Activated CD8-positive, alpha-beta memory T cell treated with anti-CD3 and anti-CD28 coated beads for 24 hours (primary cell): ENCODE measurements at regions not wholly inside any gene's neighbourhood (a gene's known extent, or its start where the extent isn't known, plus 50 kb on each side); places are given as distances from the start of the nearest gene placed in this dataset.
"Not testable (repeated sequence)": the region's sequence is repeated elsewhere in the genome, so short reads cannot be mapped to it uniquely, and the experiment has no call there.

Experiments
- DNase-seq: peaks from one replicate; pipeline ENCODE4 v3.0.0-alpha.2; 2020

DNA sequence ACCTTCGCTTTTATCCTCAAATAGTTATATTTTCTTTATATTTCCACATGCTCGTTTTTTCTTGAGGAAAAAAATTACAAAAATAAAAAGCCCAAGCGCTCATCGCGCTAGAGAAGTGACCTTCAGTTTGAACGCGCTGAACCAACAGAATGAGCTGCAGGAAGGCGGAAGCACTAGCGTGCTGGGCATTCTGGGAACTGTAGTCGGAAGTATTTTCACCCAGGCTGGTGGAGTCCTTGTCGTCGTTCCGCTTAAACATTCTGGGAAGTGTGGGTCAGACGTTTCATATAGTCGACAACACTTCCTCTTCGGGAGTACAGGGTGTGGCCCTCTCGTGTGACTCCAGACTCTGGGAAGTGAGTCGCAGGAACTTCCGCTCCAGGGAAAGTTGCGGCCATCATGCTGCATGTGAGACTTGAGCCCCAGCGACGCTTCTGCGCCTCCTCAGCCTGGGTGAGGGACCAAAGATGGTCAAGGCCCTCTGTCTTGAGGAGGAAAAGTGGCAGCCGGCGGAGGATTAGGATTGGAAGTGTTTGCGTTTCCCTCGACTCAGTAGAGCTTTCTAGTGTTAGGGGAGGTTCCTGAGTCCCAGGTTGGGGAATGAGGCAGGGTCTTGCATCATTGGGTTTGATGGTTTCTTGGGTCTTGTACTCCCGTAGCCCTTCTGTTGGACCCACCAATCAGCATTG lies 84.1 kb upstream of the GPR39 start:
- not testable (repeated sequence) for DNase-seq

DNA sequence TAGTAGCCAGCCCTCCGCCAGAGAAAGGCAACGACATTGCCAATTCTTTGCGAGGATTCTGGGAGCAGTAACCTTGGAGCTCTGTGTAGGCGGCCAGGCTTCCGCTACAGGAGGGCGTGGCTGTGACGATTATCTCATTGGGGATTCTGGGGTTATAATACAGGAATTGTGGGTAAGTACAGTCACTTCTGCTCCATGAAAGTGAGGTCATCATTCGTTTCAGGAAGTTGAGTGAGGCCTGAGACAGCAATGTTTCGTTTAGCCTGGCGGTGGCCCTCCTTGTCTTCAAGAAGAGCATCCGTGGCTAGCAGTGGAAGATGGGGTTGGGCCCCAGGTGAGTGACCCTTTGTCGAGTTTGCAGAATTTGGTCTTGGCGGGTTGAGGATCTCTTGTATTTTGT lies 79.5 kb upstream of the GPR39 start:
- not testable (repeated sequence) for DNase-seq

DNA sequence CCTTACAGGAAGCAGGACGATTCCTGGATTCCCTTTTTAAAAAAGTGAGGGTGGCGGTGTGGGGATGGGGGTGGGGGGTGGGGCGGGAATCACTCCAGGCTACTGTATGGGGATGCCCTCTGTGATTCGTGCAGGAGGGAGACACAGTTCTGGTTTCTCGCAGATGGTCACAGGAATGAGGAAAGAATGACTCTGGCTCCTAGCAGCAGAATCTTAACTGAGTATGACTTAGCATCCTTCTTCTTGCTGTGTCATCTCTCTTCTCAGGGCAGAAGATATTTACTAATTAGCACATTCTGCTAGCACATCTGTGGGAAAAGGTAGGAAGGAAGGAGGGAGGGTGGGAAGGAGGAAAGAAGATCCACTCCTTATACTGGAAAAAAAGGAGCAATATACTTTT lies 78.8 kb upstream of the GPR39 start:
- not testable (repeated sequence) for DNase-seq

DNA sequence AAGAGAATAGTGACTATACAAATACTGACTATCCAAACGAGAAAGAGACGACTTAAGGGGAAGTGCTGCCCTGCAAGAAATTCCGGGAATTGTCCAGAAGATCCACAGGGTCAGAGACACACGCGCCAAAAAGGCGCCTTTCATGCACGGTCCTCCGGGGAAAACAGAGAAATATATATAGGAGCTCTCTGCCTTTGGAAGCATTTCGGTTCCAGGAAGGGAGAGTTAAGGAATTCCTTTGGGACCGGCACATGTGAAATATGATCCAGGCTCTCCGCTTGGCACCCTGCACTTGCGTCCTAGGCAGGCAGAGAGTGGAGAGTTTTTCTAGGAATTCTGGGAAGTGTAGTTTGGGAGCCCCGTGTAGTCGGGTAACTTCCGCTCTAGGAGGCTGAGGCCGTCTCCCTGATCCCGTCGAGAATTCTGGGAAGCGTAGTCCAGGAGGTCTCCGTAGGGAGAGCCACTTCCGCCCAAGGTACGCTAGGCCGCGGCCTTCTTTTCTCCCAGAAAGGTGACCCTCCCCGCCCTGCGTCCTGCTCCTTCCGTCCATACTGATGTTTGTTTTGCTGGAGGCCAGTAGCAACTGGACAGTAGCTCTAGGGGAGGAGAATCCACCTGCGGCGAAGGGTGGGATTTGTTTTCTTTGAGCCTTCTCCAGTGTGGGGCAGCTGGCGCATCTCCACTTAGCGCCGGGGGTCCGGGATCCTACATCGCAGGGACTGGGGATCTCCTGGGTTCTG lies 69.4 kb upstream of the GPR39 start:
- not testable (repeated sequence) for DNase-seq

DNA sequence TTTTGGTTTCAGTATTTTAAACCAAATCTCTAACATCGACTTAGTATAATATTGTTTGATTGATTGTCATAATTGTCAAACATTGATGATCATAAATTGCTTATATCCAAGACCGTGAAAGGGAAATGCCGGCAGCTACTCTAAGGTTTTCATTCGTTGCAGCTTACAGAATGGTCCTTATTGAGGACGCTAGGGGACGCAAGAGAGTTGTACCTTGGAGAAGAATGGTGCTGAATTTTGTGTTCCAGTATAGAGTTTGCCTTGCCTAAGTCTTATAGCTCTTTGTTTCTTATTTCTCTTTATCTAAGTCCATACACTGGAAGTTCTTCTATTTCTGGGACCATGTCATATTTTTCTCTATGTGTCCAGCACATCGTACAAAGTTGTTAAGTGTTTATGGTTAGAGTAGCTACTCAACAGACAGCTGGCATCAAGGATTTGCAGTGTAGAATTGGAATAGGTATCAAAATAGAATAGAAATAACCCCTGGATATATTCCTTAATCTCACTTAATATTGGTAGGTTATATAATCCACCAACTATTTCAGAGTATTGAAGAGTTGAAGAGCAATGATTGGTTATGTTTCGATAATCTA lies 67.4 kb upstream of the GPR39 start:
- not testable (repeated sequence) for DNase-seq

DNA sequence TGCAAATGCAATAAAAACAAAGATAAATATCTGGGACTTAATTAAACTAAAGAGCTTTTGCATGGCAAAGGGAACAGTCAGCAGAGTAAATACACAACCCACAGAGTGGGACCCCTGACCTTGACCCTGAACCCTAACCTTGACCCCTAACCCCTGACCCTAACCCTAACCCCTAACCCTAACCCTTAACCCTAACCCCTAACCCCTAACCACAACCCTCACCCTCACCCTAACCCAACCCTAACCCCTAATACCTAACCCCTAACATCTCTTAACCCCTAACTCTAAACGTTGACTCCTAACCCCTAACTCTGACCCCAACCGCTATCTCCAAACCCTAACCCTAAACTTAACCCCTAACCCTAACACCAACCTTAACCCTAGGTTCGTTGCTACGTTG lies 64.9 kb upstream of the GPR39 start:
- not testable (repeated sequence) for DNase-seq

DNA sequence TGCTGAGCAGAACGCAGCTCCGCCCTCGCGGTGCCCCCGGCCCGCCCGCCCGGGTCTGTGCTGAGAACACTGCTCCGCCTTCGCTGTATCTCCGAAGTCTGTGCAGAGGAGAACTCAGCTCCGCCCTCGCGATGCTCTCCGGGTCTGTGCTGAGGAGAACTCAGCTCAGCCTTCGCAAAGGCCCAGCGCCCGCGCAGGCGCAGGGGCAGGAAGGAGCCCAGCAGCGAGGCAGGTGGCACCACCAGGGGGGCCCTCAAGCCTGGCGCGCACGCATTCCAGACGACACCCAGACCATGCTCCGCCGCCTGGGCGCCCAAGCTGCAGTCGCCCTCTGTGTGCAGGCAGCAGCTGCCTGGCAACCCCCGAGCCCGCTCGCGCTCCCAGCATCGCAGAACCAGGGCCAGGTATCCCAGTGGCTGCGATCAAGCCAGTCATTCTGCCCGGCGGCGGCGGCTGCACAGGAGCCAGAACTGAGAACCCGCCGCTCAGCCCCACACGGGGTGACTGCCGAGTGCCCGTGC lies 64.1 kb upstream of the GPR39 start:
- DNase-seq: not testable (repeated sequence)

DNA sequence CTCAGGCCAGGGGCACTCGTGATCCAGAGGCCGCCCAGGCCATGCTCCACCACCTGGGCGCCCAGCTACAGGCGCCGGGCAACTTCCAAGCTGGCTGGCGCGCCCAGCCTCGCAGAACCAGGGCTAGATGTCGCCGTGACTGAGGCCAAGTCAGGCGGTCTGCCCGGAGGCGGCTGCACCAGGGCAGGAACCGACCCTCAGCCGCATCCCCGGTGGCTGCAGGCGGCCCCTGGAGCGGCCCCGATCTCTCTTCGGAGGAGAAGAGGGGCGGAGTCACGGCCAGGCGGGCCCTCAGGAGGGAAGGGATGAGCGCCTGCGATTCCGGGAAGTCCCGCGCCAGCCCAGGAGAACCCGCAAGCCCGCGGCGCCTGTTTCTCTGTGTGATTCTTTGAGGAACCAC lies 63.2 kb upstream of the GPR39 start:
- DNase-seq: not testable (repeated sequence)

DNA sequence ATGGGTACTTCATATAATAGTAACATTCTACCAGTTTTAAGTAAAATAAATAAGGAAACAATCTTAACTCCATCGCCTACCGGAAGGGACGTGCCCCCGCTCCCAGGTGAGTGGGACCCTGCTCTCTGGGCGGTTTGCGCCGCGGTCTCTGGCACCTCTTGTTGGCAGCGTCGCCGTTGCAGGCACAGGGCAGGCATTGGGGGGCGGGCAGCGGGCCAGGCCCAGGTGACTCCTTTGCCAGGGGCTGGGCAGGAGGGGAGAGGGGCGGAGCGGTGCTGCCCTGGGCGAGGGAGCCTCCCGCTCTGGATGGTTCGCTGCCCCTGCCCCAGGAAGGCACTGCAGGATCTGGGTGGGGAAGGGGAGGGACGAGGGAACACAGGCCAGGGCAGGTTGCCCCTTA lies 55.6 kb upstream of the GPR39 start:
- DNase-seq: not testable (repeated sequence)

DNA sequence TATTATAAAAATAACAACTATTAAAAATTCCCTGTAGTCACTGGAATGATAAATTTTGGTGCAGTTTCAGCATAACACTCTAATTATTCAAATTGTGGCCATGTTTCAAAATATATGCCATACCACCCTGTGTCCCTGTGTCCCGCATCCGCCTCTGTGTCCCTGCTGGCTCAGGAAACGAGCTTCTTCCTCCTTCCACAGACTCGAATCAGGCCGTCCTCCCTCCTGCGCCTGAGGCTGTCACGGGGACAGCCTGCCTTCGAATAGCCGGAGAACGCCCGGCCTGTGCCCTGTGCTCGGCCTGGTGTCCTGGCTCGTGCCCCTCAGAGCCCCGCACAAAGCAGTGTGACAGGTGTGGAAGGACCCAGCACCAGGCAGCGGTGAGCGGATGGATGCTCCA lies 55.1 kb upstream of the GPR39 start:
- not testable (repeated sequence) for DNase-seq

DNA sequence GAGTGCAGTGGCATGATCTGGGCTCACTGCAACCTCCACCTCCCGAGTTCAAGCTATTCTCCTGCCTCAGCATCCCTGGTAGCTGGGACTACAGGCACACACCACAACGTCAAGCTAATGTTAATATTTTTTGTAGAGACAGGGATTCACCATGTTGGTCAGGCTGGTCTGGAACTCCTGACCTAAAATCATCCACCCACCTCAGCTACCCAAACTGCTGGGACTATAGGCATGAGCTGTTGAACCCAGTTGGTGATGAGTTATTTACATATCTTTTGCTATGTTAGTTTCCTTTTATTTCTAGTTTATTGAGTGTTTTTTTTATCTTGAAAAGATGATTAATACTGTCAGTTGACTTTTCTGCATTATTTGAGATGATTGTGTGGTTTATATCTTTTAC lies 53.3 kb upstream of the GPR39 start:
- DNase-seq: not testable (repeated sequence)

DNA sequence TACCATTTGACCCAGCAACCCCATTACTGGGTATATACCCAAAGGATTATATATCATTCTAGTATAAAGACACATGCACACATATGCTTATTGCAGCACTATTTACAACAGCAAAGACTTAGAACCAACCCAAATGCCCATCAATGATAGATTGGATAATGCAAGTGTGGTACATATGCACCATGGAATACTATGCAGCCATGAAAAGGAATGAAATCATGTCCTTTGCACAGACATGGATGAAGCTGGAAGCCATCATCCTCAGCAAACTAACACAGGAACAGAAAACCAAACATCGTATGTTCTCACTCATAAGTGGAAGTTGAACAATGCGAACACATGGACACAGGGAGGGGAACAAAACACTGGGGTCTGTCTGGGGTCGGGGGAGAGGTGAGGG lies 50.6 kb upstream of the GPR39 start:
- DNase-seq: not testable (repeated sequence)

DNA sequence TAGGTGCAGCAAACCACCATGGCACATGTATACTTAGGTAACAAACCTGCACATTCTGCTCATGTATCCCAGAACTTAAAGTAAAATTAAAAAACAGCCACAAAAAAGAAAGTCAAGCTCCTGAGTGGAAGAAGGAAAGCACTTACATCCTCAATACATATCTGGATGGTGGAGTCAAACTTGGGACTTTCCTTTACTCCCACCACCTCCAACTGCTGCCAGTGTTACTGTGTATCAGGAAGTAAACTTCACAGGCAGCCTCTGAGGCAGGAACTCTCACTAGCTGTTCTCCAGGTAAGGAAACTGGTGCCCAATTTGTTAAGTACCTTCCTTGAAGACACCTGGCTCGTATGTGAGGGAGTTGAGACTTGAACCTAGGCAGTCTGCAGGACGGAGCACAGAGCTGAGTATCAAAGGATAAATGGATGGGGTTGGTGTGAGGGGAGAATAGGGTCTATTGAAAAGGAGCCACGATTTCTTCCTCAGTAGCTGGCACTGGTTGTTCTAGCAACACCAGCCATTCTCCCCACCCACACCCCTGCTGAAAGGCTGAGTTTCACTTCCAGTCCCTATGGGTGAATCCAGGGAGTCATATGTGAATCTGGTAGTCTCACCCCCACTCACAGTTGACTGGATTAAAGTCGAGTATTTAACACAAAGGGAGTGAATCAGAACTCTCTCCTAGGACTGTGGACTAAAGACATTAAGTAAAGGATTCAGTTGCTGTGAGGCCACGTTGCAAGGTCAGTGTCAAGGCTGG lies 50.0 kb upstream of the GPR39 start:
- DNase-seq: no peak
